OCI-LY1 (cell line): ENCODE measurements at regions not wholly inside any gene's neighbourhood (a gene's known extent, or its start where the extent isn't known, plus 50 kb on each side); places are given as distances from the start of the nearest gene placed in this dataset.

Experiments used
- H2AFZ ChIP-seq: fragments of 200-600 bp; sonication (generic), shearing (Covaris generic); 2 replicates; pipeline ENCODE4 v1.6.0; 2014; ENCODE audit warnings: antibody characterized with exemption, mild to moderate bottlenecking, low read length
- H3F3A ChIP-seq: fragments of 200-600 bp; sonication (generic), shearing (Covaris generic); 2 replicates; pipeline ENCODE4 v1.6.0; 2014; ENCODE audit warnings: mild to moderate bottlenecking, antibody characterized with exemption, low read length, moderate library complexity; ENCODE audit not compliant: insufficient read depth
- H3K27ac ChIP-seq: fragments of 200-600 bp; sonication (generic); 2 replicates; pipeline ENCODE4 v1.5.1; 2014; ENCODE audit warnings: low read length, mixed run types, mild to moderate bottlenecking, low read depth; ENCODE audit not compliant: poor library complexity, severe bottlenecking
- H3K27me3 ChIP-seq: fragments of 200-600 bp; sonication (generic); 2 replicates; pipeline ENCODE4 v1.6.0; 2014; ENCODE audit warnings: antibody characterized with exemption, mild to moderate bottlenecking, low read length, moderate library complexity; ENCODE audit not compliant: insufficient read depth
- H3K36me3 ChIP-seq: fragments of 200-600 bp; sonication (generic); 2 replicates; pipeline ENCODE4 v1.6.1; 2014; ENCODE audit warnings: mild to moderate bottlenecking, antibody characterized with exemption, low read length, moderate library complexity, mixed read lengths; ENCODE audit not compliant: insufficient read depth
- H3K4me1 ChIP-seq: fragments of 200-600 bp; sonication (generic); 2 replicates; pipeline ENCODE4 v1.5.1; 2014; ENCODE audit warnings: mild to moderate bottlenecking, low read length, moderate library complexity; ENCODE audit not compliant: insufficient read depth, severe bottlenecking
- H3K4me2 ChIP-seq: fragments of 200-600 bp; sonication (generic), shearing (Covaris generic); 2 replicates; pipeline ENCODE4 v1.6.1; 2014; ENCODE audit warnings: low read length
- H3K4me3 ChIP-seq: fragments of 200-600 bp; sonication (generic); 2 replicates; pipeline ENCODE4 v1.5.1; 2014; ENCODE audit warnings: low read length, low read depth, mild to moderate bottlenecking, mixed read lengths; ENCODE audit not compliant: poor library complexity, severe bottlenecking
- H3K79me2 ChIP-seq: fragments of 200-600 bp; shearing (Covaris generic); 2 replicates; pipeline ENCODE4 v1.6.1; 2016; ENCODE audit warnings: mixed run types, low read length, mixed read lengths; ENCODE audit not compliant: insufficient read depth
- H3K9ac ChIP-seq: fragments of 200-600 bp; sonication (generic), shearing (Covaris generic); 2 replicates; pipeline ENCODE4 v1.6.1; 2014; ENCODE audit warnings: mild to moderate bottlenecking, low read length, mixed read lengths
- H3K9me2 ChIP-seq: fragments of 200-600 bp; sonication (generic), shearing (Covaris generic); 2 replicates; pipeline ENCODE4 v1.6.1; 2014; ENCODE audit warnings: low read depth, mild to moderate bottlenecking, low read length, mixed read lengths
- H3K9me3 ChIP-seq: fragments of 200-600 bp; shearing (Covaris generic); 2 replicates; pipeline ENCODE4 v1.6.1; 2014; ENCODE audit warnings: low read length, mixed read lengths
- H4K20me1 ChIP-seq: fragments of 200-600 bp; sonication (generic), shearing (Covaris generic); 2 replicates; pipeline ENCODE4 v1.6.0; 2016; ENCODE audit warnings: mild to moderate bottlenecking, low read length; ENCODE audit not compliant: insufficient read depth
- EZH2 ChIP-seq: fragments of 200-600 bp; sonication (generic), shearing (Covaris generic); IDR thresholded peaks from 2 replicates; pipeline ENCODE4 v1.8.0; 2017; ENCODE audit warnings: borderline replicate concordance, mixed run types, mild to moderate bottlenecking, antibody characterized with exemption, low read length, moderate library complexity, mixed read lengths
- TF ChIP-seq, protein P1 (sequence below): fragments of 200-600 bp; sonication (generic), shearing (Covaris generic); IDR thresholded peaks from 2 replicates; pipeline ENCODE4 v1.5.1; 2017; ENCODE audit warnings: mild to moderate bottlenecking, antibody characterized with exemption, low read length, moderate library complexity, mixed read lengths

- no peaks in the 10 kb centered on the region for H3K9me2 ChIP-seq
- no peaks in the 10 kb centered on the region for H3K36me3 ChIP-seq
- H3K4me2 ChIP-seq, result no peak overlapping the region
- no peaks in the 10 kb centered on the region for H3K27me3 ChIP-seq
- no peak overlapping the region for H3K27ac ChIP-seq
- no peaks in the 10 kb centered on the region for H3K4me1 ChIP-seq
- H3K9ac ChIP-seq, result no peak overlapping the region
- H3K4me3 ChIP-seq, result no peak overlapping the region
- no peaks in the 10 kb centered on the region for H4K20me1 ChIP-seq
- H2AFZ ChIP-seq, result no peak overlapping the region
- H3K79me2 ChIP-seq, result no peaks in the 10 kb centered on the region
- no peak for TF ChIP-seq EZH2
- TF ChIP-seq, protein P1, sequence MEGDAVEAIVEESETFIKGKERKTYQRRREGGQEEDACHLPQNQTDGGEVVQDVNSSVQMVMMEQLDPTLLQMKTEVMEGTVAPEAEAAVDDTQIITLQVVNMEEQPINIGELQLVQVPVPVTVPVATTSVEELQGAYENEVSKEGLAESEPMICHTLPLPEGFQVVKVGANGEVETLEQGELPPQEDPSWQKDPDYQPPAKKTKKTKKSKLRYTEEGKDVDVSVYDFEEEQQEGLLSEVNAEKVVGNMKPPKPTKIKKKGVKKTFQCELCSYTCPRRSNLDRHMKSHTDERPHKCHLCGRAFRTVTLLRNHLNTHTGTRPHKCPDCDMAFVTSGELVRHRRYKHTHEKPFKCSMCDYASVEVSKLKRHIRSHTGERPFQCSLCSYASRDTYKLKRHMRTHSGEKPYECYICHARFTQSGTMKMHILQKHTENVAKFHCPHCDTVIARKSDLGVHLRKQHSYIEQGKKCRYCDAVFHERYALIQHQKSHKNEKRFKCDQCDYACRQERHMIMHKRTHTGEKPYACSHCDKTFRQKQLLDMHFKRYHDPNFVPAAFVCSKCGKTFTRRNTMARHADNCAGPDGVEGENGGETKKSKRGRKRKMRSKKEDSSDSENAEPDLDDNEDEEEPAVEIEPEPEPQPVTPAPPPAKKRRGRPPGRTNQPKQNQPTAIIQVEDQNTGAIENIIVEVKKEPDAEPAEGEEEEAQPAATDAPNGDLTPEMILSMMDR, result no peak
- no peaks in the 10 kb centered on the region for H3F3A ChIP-seq
- no peaks in the 10 kb centered on the region for H3K9me3 ChIP-seq
Observed at GRCh38 chr4:173935622-173936405, 347.7 kb downstream of the FBXO8 start.

DNA sequence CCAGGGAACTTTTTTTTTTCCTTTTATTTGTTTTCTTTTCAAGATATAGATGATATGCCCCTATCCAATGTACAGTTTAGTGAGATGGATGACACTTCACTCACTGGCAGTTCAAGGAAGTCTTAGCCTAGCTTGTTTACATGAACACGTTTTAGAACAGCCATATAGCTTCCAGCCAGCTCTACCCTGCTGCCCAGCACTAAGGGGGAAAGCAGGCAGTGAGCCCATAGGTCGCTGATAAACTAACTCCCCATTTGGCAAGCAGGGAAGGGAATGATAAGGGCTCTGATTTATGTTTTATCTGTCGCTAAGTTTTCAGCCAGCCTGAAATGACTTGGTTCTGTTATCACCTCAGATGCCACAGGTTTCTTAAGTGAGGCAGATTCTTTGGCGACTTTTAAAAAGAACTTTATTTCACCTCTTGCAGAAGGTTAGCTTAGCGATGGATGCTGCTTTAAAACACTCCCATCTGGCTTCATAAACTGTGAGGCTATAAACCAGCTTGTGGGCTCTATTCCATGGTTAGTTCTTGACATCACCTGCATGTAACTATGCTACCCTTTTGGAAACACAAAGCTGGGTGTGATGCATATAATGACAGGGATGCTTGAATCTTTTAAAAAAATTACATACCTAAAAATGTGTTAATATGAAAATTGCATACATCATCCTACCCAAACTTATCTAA is 348.4 kb downstream of the FBXO8 start:
- H2AFZ ChIP-seq, result no peak overlapping the region

GRCh38 chr4:173934201-173934600 is 349.3 kb downstream of the FBXO8 start:
- Histone ChIP-seq H3K4me3 (no peak overlapping the region), H3K27me3 (no peaks in the 10 kb centered on the region), H3K36me3 (no peaks in the 10 kb centered on the region), H3K79me2 (no peaks in the 10 kb centered on the region), H3K4me2 (no peak overlapping the region), H3K9me3 (no peaks in the 10 kb centered on the region), H3K4me1 (no peaks in the 10 kb centered on the region), H3K27ac (no peak overlapping the region), H3F3A (no peaks in the 10 kb centered on the region), H3K9me2 (no peaks in the 10 kb centered on the region), H4K20me1 (no peaks in the 10 kb centered on the region), H2AFZ (no peak overlapping the region), H3K9ac (no peak overlapping the region)
- TF ChIP-seq, protein P1, result no peak
- no peak for TF ChIP-seq EZH2

More for the DNA sequence above, 348.4 kb downstream of the FBXO8 start:
- no peak overlapping the region for H3K4me2 ChIP-seq
- H3K27ac ChIP-seq, result no peak overlapping the region
- H3K27me3 ChIP-seq, result no peaks in the 10 kb centered on the region
- no peak overlapping the region for H3K9ac ChIP-seq
- no peaks in the 10 kb centered on the region for H3K36me3 ChIP-seq
- H3K9me2 ChIP-seq, result no peaks in the 10 kb centered on the region
- no peaks in the 10 kb centered on the region for H4K20me1 ChIP-seq
- no peak overlapping the region for H3K4me3 ChIP-seq
- no peaks in the 10 kb centered on the region for H3K9me3 ChIP-seq
- H3F3A ChIP-seq, result no peaks in the 10 kb centered on the region
- no peaks in the 10 kb centered on the region for H3K4me1 ChIP-seq
- H3K79me2 ChIP-seq, result no peaks in the 10 kb centered on the region
- TF ChIP-seq EZH2, result no peak
- TF ChIP-seq, protein P1, result no peak
